HG03108 (cell line): ENCODE measurements at regions not wholly inside any gene's neighbourhood (a gene's known extent, or its start where the extent isn't known, plus 50 kb on each side); places are given as distances from the start of the nearest gene placed in this dataset.

Source experiments
- ATAC-seq: cut with Tn5 transposase; IDR thresholded peaks from one replicate; pipeline ENCODE4 v1.9.1; 2021; ENCODE audit warnings: moderate library complexity; ENCODE audit not compliant: unreplicated experiment

DNA sequence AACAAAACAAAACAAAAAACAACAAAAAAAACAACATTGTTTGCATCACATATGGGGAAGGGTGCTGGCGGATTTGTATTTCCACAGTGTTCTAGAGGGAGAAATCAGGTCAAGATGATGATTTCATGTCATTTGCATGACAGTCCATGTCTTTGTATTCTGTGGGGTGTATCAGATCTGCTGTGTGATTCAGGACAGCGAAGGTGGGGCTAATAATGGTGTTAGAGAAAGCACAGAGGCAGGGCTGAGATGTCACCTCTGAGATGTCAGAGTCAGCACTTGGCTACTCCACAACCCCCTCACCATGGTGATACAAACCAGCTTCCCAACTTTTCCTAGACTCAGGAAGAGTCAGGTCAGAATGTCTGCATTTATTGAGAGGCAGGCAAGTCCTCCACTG is 543.2 kb downstream of the BCL11B start:
- no peak for ATAC-seq

- ATAC-seq = no peak
Observed at GRCh38 chr14:98731286-98731685, 540.7 kb downstream of the BCL11B start.

GRCh38 chr14:98731701-98732100 is 540.3 kb downstream of the BCL11B start:
- ATAC-seq = no peak

- ATAC-seq = no peak
Observed at GRCh38 chr14:98733536-98733935, 538.5 kb downstream of the BCL11B start.

DNA sequence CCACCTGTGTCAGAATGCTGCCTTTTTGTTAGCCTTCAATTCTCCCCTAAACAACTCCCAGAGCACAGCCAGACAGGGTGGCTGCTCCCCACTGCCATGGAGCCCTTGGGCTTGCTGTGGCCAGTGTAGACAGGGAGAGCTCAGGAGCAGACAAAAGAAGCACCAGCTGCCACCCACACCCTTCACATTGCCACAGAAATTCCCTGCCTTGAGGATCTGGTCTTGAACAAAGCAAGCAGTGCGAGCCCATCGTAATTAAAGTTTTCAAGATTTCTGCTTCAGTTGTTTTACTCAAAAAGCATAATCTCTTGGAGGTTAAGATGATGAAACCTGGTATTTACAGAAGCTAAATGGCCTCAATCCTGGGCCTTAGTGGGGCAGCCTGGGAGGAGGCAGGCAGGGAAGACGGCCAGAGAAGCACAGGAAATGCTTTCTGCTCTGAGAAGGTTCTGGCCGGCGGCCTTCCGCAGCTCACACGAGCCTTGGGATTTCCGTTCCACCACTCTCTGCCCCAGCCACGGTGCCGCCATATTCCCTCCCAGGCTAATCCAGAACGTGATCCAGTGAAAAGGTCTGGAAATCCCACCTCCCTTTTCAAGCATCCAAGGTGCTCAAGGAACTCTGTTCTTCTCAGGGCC is 535.2 kb downstream of the BCL11B start:
- ATAC-seq = no peak

GRCh38 chr14:98741523-98741922 is 530.5 kb downstream of the BCL11B start:
- no peak for ATAC-seq

DNA sequence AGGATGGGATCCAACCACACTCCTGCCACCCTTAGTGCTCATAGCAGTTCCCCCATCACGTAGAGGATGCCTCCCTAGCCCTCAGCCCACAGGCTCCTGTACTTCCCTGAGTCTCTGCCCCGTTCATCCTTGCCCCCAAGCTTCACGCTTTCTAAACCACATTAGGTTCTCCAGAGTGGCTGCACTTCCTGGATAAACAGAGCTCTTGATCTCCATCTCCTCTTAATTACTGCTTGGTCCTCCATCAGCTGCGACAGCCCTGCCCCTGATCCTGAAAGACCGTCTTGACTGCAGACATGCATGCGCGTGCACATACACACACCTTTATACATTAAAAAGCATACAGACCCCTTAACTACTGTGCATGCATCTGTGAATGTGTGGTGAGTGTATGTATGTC is 530.0 kb downstream of the BCL11B start:
- ATAC-seq = no peak

GRCh38 chr14:98743536-98743935 is 528.5 kb downstream of the BCL11B start:
- ATAC-seq = no peak

DNA sequence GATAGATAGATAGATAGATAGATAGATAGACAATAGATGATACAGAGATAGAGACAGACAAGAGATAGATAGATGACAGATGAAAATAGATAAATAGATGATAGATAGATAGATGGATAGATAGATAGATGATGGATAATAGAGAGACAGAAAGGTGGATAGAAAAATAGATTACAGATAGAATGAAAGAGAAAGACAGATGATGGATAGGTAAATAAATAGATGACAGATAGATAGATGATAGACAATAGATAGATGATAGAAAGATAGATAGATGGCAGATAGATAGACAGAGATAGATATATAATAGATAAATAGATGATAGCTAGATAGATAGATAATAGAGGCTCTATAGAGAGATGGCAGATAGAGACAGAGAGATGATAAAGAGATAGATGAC is 523.0 kb downstream of the BCL11B start:
- no peak for ATAC-seq

GRCh38 chr14:98751110-98751509 is 520.9 kb downstream of the BCL11B start:
- ATAC-seq = no peak

GRCh38 chr14:98752660-98753059 is 519.3 kb downstream of the BCL11B start:
- ATAC-seq = no peak

DNA sequence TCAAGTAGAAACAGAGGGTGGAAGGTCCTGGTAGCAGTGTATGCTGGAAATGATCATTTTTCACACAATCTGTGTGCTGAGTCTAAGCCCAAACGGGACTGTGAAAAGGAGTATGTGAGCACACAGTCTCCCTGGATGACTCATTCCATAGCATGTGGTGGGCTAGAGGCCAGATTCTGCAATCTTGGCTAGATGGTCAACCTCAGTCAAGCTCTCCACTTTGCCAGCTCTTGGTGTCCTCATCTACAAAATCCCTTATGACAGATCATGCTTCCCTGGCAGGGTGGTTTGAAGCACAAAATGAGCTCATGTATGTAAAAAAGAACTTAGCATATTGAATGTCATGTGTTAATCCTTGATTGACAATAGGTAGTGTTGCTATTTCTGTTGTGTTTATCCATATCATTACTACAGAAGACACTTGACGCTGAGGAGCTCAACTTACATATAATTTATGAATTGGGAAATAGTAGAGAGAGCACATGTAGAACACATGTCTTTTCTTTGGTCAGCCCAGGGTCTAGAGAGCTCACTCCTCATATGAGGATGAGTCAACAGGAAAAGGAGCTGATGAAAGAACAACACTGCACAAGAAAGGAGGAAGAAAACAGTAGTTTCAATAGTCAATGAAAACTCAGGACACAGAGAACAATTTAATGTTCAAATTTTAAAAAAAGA is 517.5 kb downstream of the BCL11B start:
- ATAC-seq = no peak

DNA sequence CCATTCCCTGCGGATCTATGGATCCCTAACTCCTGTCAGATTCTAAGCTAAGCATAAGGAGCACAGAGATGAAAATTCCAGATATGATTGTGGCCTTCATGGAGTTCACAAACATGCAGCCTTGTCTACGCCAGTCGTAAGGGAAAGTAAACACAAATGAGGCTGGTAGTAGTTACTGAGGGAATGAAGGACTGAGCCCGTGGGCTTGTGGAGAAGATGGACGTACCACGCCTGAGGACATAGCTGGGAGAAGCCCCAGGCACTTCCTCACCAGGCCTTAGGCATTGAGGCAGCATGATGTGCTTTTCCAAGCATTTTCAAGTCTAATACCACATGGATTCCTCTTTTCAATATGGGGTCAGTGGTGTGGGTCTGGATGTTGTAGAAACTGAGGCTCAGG is 515.2 kb downstream of the BCL11B start:
- no peak for ATAC-seq

- ATAC-seq = no peak
Observed at GRCh38 chr14:98758440-98758839, 513.6 kb downstream of the BCL11B start.

DNA sequence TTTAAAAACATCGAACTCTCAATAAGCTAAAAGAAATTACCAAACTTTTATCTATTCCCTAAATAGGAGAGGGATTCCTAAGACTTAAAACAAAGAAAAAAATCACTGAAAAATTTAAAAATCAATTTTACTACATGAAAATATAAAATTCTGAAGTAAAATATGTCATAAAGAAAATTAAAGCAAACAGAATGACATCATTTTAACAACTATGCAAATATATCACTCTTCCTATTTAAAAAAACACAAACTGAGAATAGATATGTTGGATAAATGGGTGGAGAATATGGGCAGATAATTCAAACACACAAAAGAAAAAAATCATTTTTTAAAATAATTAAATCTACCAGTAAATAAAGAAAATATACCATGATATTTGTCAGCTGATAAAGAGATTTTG is 510.0 kb downstream of the BCL11B start:
- no peak for ATAC-seq

- ATAC-seq = no peak
Observed at GRCh38 chr14:98766818-98767217, 505.2 kb downstream of the BCL11B start.

DNA sequence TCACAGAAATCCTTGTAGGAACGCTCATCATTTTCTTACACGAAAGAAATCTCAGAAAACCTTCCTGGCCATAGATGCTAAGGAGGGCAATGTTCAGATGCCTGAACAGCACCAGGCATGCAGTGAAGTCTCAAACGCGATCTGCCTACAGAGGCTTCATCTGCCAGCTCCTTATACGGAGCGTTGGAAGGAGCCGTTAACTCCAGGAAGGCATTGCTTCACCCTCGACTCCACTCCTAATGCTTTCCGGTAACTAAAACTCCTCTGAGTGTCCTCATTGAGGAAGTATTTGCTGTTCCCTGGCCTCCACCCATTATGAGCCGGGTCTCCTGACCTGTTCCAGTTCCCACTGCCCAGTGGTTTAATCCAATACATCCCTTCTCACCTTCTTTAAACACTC is 502.7 kb downstream of the BCL11B start:
- ATAC-seq = no peak

DNA sequence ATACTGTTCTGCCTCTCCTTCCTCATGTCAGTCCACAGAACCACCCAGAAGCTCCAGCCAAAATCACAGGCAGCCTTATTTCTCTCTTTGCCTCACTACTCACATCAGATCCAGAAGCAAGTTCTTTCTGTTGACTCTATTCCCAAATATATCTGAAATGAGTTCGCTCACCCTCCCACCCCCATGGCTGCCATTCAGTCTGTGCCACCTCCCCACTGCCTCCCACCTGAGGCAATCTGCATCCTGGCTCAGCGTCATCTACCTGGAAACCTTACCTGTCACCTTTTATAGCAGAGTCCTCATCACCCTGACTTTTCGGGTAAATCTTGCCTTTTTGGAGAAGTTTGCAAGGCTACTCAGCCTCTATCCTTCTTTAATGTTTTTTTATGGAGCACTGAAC is 501.8 kb downstream of the BCL11B start:
- no peak for ATAC-seq

GRCh38 chr14:98773814-98774213 is 498.2 kb downstream of the BCL11B start:
- no peak for ATAC-seq

DNA sequence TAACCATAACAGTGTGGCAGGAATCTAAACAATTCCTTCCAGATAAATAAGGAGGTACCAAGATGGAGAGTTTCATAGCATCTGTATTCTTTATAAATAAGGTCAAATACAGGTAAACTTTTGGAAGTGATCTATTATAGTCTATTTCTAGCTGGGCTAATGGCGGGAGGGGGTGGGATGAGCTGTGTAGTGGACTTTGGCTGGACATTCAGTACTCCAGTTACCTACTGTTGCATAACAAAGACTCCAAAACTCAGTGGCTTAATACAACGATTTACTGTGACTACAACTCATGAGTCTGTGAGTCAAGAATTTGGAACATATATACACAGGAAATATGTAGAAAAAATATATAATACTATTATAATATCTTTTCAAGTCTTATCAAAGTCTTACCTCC is 496.1 kb downstream of the BCL11B start:
- ATAC-seq = no peak

DNA sequence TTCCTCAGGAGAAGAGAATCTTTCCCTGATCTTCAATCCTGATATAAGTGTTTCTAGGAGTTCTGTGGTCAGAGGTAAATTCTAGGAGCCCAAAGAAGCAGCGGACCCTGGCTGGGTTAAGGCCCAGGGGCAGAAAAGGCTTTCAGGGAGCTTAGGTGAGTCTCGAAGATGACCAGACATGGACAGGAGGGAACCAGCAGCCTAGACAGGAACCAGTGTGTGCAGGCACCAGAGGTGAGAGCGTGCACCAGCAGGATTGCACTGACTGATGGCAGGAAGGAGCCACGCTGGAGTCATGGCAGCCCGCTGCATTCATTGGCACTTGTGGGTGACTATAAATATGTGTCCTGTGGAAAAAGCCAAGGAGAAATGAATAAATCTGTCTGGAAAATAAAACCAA is 489.9 kb downstream of the BCL11B start:
- ATAC-seq = no peak

DNA sequence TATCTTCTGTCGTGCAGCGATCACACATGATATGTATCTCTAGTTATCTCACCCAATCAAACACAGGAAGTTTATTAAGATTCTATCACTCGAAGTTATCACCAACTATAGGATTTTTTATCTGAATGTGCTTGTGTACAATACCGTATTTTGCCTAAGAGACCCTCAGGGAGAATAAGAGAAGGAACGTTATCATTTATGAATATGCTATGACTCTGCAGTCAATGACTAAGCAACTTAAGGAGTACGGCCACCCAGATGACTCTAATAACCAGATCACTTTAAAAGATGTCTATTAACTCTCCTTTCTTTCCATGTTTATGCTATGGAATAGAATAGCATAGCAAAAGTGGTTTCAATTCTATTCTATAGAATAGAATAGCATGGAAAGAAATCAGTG is 486.4 kb downstream of the BCL11B start:
- ATAC-seq = no peak

- no peak for ATAC-seq
Observed at GRCh38 chr14:98786456-98786855, 485.5 kb downstream of the BCL11B start.
